Peyer's patch (tissue), 4 donors: ENCODE measurements at regions not wholly inside any gene's neighbourhood (a gene's known extent, or its start where the extent isn't known, plus 50 kb on each side); places are given as distances from the start of the nearest gene placed in this dataset.

Experiments used
- DNase-seq, 3 donors: peaks; one replicate each; pipeline ENCODE4 v3.0.0-alpha.2; 2017 to 2019
- H3K27ac ChIP-seq, 4 donors: fragments of 200-600 bp; sonication (generic); one replicate each; pipeline ENCODE4 v1.5.1; 2016 to 2019
- H3K27me3 ChIP-seq, 2 donors: fragments of 200-600 bp; sonication (generic); one replicate each; pipeline ENCODE4 v1.5.1; 2019
- H3K36me3 ChIP-seq, 3 donors: fragments of 200-600 bp; sonication (generic); one replicate each; pipeline ENCODE4 v1.5.1; 2016 to 2019
- H3K4me1 ChIP-seq, 4 donors: fragments of 200-600 bp; sonication (generic); one replicate each; pipeline ENCODE4 v1.5.1; 2016 to 2019
- H3K4me3 ChIP-seq, 4 donors: fragments of 200-600 bp; sonication (generic); 1 replicate in 3 of 4; 2 replicates in 1 of 4; pipeline ENCODE4 v1.5.1; 2016 to 2019; ENCODE audit warnings: mild to moderate bottlenecking in 1 of 4
- H3K9me3 ChIP-seq, 4 donors: fragments of 200-600 bp; sonication (generic); one replicate each; pipeline ENCODE4 v1.5.1; 2016 to 2019; ENCODE audit warnings: mild to moderate bottlenecking in 1 of 4
- CTCF ChIP-seq, 6 experiments: fragments of 450-650 bp in 4 of 6; fragments of 200-600 bp in 2 of 6; sonication (generic) in 1 of 6; IDR thresholded peaks; one replicate each; pipeline ENCODE4 v1.5.1; 2017 to 2019; ENCODE audit warnings: antibody characterized with exemption in 6 of 6, mild to moderate bottlenecking in 3 of 6, moderate library complexity in 1 of 6
- POLR2A ChIP-seq, 2 donors: fragments of 450-650 bp; IDR thresholded peaks; one replicate each; pipeline ENCODE4 v1.5.1; 2017; ENCODE audit warnings: antibody characterized with exemption in 2 of 2, mild to moderate bottlenecking in 2 of 2, moderate library complexity in 2 of 2

- DNase-seq, result no peak
- peaks cover 0 to 6% (median 0%) of the 10 kb centered on the region in 4 donors for H3K9me3 ChIP-seq
- no peaks in the 10 kb centered on the region for H3K36me3 ChIP-seq
- no peak overlapping the region for H3K4me3 ChIP-seq
- no peaks in the 10 kb centered on the region for H3K27me3 ChIP-seq
- no peak for TF ChIP-seq POLR2A (IDR thresholded peaks at IDR 0.05)
- no peak for TF ChIP-seq CTCF (IDR thresholded peaks at IDR 0.05)
- H3K27ac ChIP-seq, result no peak overlapping the region
- H3K4me1 ChIP-seq, result no peaks in the 10 kb centered on the region
Measured at GRCh38 chr13:83182845-83183244, 699.4 kb downstream of the SLITRK1 start.

GRCh38 chr13:83178008-83178407 lies 704.3 kb downstream of the SLITRK1 start:
- no peak for DNase-seq
- TF ChIP-seq CTCF (IDR thresholded peaks at IDR 0.05) (no peak), POLR2A (IDR thresholded peaks at IDR 0.05) (no peak)
- Histone ChIP-seq H3K27ac (no peak overlapping the region), H3K4me1 (no peaks in the 10 kb centered on the region), H3K36me3 (no peaks in the 10 kb centered on the region), H3K27me3 (no peaks in the 10 kb centered on the region), H3K4me3 (no peak overlapping the region), H3K9me3 (no peaks in the 10 kb centered on the region)

- Histone ChIP-seq H3K4me3 (no peak overlapping the region), H3K36me3 (no peaks in the 10 kb centered on the region), H3K4me1 (no peaks in the 10 kb centered on the region), H3K9me3 (no peaks in the 10 kb centered on the region), H3K27ac (no peak overlapping the region), H3K27me3 (no peaks in the 10 kb centered on the region)
- no peak for DNase-seq
- no peak for TF ChIP-seq CTCF (IDR thresholded peaks at IDR 0.05)
Measured at GRCh38 chr13:83168590-83168989, 713.7 kb downstream of the SLITRK1 start.

GRCh38 chr13:83167203-83167602 lies 715.1 kb downstream of the SLITRK1 start:
- TF ChIP-seq POLR2A (IDR thresholded peaks at IDR 0.05), result no peak
- no peak for TF ChIP-seq CTCF (IDR thresholded peaks at IDR 0.05)

DNA sequence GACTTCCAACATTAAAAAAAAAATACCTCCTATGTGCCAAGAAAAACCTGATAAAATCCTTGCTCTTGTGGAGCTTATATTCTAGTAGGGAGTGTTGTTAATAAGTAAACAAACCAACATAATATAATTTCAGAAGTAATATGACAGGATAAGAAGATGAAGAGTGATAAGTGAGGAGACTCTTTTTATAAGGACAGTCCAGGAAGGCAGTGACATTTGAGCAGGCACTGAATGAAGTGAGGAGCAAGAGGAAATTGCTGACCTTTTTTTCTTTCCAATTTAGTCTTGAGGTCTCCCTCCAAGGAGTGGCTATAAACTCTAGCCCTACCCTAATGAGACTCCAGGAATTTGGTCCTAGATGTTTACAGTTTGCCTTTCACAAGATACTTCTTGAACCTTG lies 715.7 kb downstream of the SLITRK1 start:
- no peaks in the 10 kb centered on the region for H3K36me3 ChIP-seq
- TF ChIP-seq POLR2A (IDR thresholded peaks at IDR 0.05), result no peak
- TF ChIP-seq CTCF (IDR thresholded peaks at IDR 0.05), result no peak
- H3K4me3 ChIP-seq, result no peak overlapping the region
- DNase-seq, result no peak
- no peaks in the 10 kb centered on the region for H3K4me1 ChIP-seq
- no peak overlapping the region for H3K27ac ChIP-seq
- H3K9me3 ChIP-seq, result no peaks in the 10 kb centered on the region
- no peaks in the 10 kb centered on the region for H3K27me3 ChIP-seq

More at GRCh38 chr13:83167203-83167602, 715.1 kb downstream of the SLITRK1 start:
- H3K27ac ChIP-seq, result no peak overlapping the region
- DNase-seq, result no peak
- no peaks in the 10 kb centered on the region for H3K9me3 ChIP-seq
- H3K4me1 ChIP-seq, result no peaks in the 10 kb centered on the region
- no peaks in the 10 kb centered on the region for H3K27me3 ChIP-seq
- no peaks in the 10 kb centered on the region for H3K36me3 ChIP-seq
- H3K4me3 ChIP-seq, result no peak overlapping the region

DNA sequence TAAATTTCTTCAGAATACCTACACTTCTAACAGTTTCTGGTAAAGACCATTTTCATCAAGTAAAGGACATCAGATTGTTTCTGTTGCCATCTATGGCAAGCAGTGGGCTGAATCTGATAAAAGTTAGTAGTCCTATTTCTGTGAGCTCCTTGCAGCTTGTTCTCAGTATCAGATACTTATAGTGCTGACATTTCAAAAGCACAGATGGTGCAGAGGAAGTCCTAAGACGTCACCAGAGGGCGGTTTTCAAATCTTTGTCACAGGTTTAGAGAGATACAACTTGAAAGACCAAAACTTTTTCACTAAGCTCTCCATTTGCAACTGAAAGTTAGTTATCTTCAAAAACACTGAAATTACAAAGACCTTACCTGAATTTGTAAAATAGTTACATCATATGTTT lies 719.8 kb downstream of the SLITRK1 start:
- DNase-seq, result no peak
- TF ChIP-seq POLR2A (IDR thresholded peaks at IDR 0.05), result no peak
- TF ChIP-seq CTCF (IDR thresholded peaks at IDR 0.05), result no peak
- no peaks in the 10 kb centered on the region for H3K9me3 ChIP-seq

More for the DNA sequence above, 719.8 kb downstream of the SLITRK1 start:
- Histone ChIP-seq H3K4me3 (no peak overlapping the region), H3K36me3 (no peaks in the 10 kb centered on the region), H3K4me1 (no peaks in the 10 kb centered on the region), H3K27me3 (no peaks in the 10 kb centered on the region), H3K27ac (no peak overlapping the region)
